Type B pancreatic cell (in vitro differentiated cells): ENCODE measurements at regions not wholly inside any gene's neighbourhood (a gene's known extent, or its start where the extent isn't known, plus 50 kb on each side); places are given as distances from the start of the nearest gene placed in this dataset.

Experiments used
- DNase-seq: peaks from one replicate; pipeline ENCODE4 v3.0.0; 2021; ENCODE audit warnings: mixed read lengths; ENCODE audit not compliant: unreplicated experiment; ENCODE audit errors: extremely low spot score
- H3K27ac Mint-ChIP-seq: 2 replicates; pipeline ENCODE4 v1.8.0; 2021; ENCODE audit warnings: mild to moderate bottlenecking, mixed read lengths
- H3K27me3 Mint-ChIP-seq: 2 replicates; pipeline ENCODE4 v1.8.0; 2021; ENCODE audit warnings: mixed read lengths
- H3K36me3 Mint-ChIP-seq: 2 replicates; pipeline ENCODE4 v1.8.0; 2021; ENCODE audit warnings: mixed read lengths
- H3K4me1 Mint-ChIP-seq: one replicate; pipeline ENCODE4 v1.8.0; 2021; ENCODE audit warnings: mixed read lengths; ENCODE audit not compliant: unreplicated experiment
- H3K4me3 Mint-ChIP-seq: 2 replicates; pipeline ENCODE4 v1.8.0; 2021; ENCODE audit warnings: mild to moderate bottlenecking, mixed read lengths
- H3K9me3 Mint-ChIP-seq: 2 replicates; pipeline ENCODE4 v1.8.0; 2021; ENCODE audit warnings: mixed read lengths
- CTCF ChIP-seq: fragments of 200-600 bp; sonication (generic); conservative IDR thresholded peaks from 2 replicates; pipeline ENCODE4 v1.5.0; 2021; ENCODE audit warnings: antibody characterized with exemption, mild to moderate bottlenecking

- TF ChIP-seq CTCF: no peak
- H3K36me3 Mint-ChIP-seq: no peaks in the 10 kb centered on the region
- H3K27me3 Mint-ChIP-seq: peaks cover 54% of the 10 kb centered on the region
- peaks cover 37% of the 10 kb centered on the region for H3K4me1 Mint-ChIP-seq
- peak overlapping the region; percentile 19 for H3K27ac Mint-ChIP-seq
- DNase-seq: no peak
- H3K9me3 Mint-ChIP-seq: peaks cover 6% of the 10 kb centered on the region
- H3K4me3 Mint-ChIP-seq: no peak overlapping the region
Observed at GRCh38 chr2:18824325-18824790, 235.0 kb upstream of the NT5C1B start.

GRCh38 chr2:18821431-18821830 is 232.1 kb upstream of the NT5C1B start:
- H3K4me1 Mint-ChIP-seq: peaks cover 27% of the 10 kb centered on the region
- H3K27ac Mint-ChIP-seq: no peak overlapping the region
- DNase-seq: no peak
- H3K9me3 Mint-ChIP-seq: peaks cover 6% of the 10 kb centered on the region
- no peak for TF ChIP-seq CTCF
- no peaks in the 10 kb centered on the region for H3K36me3 Mint-ChIP-seq
- no peak overlapping the region for H3K4me3 Mint-ChIP-seq
- peaks cover 31% of the 10 kb centered on the region for H3K27me3 Mint-ChIP-seq

- Mint-ChIP-seq H3K4me3 (no peak overlapping the region), H3K4me1 (peaks cover 27% of the 10 kb centered on the region), H3K27ac (no peak overlapping the region), H3K9me3 (peaks cover 6% of the 10 kb centered on the region), H3K36me3 (no peaks in the 10 kb centered on the region), H3K27me3 (peaks cover 30% of the 10 kb centered on the region)
- TF ChIP-seq CTCF: no peak
- DNase-seq: no peak
Observed at GRCh38 chr2:18820966-18821365, 231.6 kb upstream of the NT5C1B start.

GRCh38 chr2:18819566-18819965 is 230.2 kb upstream of the NT5C1B start:
- peaks cover 14% of the 10 kb centered on the region for H3K4me1 Mint-ChIP-seq
- no peak overlapping the region for H3K27ac Mint-ChIP-seq
- no peak for TF ChIP-seq CTCF
- peaks cover 6% of the 10 kb centered on the region for H3K9me3 Mint-ChIP-seq
- no peak overlapping the region for H3K4me3 Mint-ChIP-seq
- H3K27me3 Mint-ChIP-seq: peaks cover 22% of the 10 kb centered on the region
- no peak for DNase-seq
- no peaks in the 10 kb centered on the region for H3K36me3 Mint-ChIP-seq

GRCh38 chr2:18814387-18814786 is 225.0 kb upstream of the NT5C1B start:
- TF ChIP-seq CTCF: no peak

GRCh38 chr2:18804536-18804935 is 215.2 kb upstream of the NT5C1B start:
- no peak for DNase-seq
- no peaks in the 10 kb centered on the region for H3K36me3 Mint-ChIP-seq
- TF ChIP-seq CTCF: no peak
- no peak overlapping the region for H3K27ac Mint-ChIP-seq
- peaks cover 14% of the 10 kb centered on the region for H3K4me1 Mint-ChIP-seq
- H3K9me3 Mint-ChIP-seq: no peaks in the 10 kb centered on the region
- H3K27me3 Mint-ChIP-seq: peaks cover 11% of the 10 kb centered on the region
- no peak overlapping the region for H3K4me3 Mint-ChIP-seq

More at GRCh38 chr2:18814387-18814786, 225.0 kb upstream of the NT5C1B start:
- H3K4me3 Mint-ChIP-seq: no peak overlapping the region
- H3K27ac Mint-ChIP-seq: no peak overlapping the region
- no peak for DNase-seq
- H3K36me3 Mint-ChIP-seq: no peaks in the 10 kb centered on the region
- H3K4me1 Mint-ChIP-seq: peaks cover under 1% of the 10 kb centered on the region
- no peaks in the 10 kb centered on the region for H3K9me3 Mint-ChIP-seq
- peaks cover 11% of the 10 kb centered on the region for H3K27me3 Mint-ChIP-seq
